Anterior cingulate cortex (tissue), 58 donors: ENCODE measurements at regions not wholly inside any gene's neighbourhood (a gene's known extent, or its start where the extent isn't known, plus 50 kb on each side); places are given as distances from the start of the nearest gene placed in this dataset.

Experiments used
- DNase-seq, 58 donors: peaks; one replicate each; lab custom pipeline; 2025; lab: John Stamatoyannopoulos, UW

GRCh38 chr15:70262591-70263274 lies 165.0 kb upstream of the TLE3 start:
- peak in 17 of 58 donors; percentile 8 to 38 (median 23) for DNase-seq

GRCh38 chr15:70262171-70262570 lies 164.5 kb upstream of the TLE3 start:
- no peak for DNase-seq

GRCh38 chr15:70261083-70261482 lies 163.4 kb upstream of the TLE3 start:
- DNase-seq, result no peak

- no peak for DNase-seq
These were observed 162.9 kb upstream of the TLE3 start for GRCh38 chr15:70260580-70260979.

- DNase-seq, result no peak
These were observed 162.2 kb upstream of the TLE3 start for GRCh38 chr15:70259640-70260508.

GRCh38 chr15:70259028-70259424 lies 161.3 kb upstream of the TLE3 start:
- peak in 33 of 58 donors; percentile 6 to 65 (median 33) for DNase-seq

GRCh38 chr15:70258369-70259027 lies 160.8 kb upstream of the TLE3 start:
- DNase-seq, result peak in 8 of 58 donors; percentile 11 to 50 (median 34)

DNA sequence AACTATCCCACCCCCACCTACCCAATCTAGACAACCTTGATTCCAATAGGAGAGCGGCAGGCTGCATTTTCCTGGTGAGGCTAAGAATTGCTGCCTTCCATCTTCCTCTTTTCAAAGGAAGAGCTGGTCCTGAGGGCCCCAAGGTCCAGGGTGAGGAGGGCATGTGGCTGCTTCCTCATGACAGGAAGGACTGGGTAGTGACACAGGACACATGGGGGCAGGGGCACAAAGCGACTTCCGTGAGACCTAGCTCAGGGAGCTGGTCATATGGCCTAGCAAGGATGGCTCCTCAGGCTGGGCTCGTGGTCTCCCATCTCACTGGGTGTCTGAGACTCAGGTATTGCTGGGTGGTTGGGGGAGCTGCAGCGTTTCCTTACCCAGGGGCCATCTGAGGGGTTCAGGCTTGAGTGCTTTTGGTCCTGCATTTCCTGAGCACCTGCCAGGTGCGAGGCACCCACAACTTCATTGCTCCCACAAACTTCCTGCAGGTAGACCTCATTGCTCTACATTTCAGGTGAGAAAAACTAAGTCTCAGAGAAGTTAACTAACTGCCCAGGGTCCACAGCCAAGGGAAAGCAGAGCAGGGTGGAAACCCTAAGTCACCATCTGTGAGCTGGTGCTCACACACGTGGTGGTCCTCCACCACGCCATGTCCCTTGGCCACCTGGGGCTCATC lies 160.0 kb upstream of the TLE3 start:
- DNase-seq, result peak in 7 of 58 donors; percentile 8 to 36 (median 15)

DNA sequence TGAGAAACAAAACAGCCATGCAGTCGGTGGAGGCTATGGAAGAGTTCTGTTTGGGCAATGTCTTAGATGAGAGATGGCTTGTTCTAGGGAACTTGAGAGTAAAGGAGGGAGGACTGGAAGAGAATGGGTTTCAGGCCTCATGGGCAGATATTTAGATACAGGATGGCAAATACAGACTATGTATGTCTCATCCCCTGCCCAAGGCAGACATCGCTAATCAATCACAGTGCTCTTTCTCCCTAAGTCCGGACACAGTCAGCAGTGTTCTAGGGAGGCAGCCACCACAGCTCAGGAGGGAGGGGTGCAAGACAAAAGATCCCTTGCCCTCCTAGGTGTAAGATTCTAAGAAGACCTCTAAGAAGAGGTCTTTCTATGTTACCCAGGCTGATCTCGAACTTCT lies 159.3 kb upstream of the TLE3 start:
- no peak for DNase-seq

GRCh38 chr15:70254311-70254869 lies 156.7 kb upstream of the TLE3 start:
- DNase-seq, result no peak

DNA sequence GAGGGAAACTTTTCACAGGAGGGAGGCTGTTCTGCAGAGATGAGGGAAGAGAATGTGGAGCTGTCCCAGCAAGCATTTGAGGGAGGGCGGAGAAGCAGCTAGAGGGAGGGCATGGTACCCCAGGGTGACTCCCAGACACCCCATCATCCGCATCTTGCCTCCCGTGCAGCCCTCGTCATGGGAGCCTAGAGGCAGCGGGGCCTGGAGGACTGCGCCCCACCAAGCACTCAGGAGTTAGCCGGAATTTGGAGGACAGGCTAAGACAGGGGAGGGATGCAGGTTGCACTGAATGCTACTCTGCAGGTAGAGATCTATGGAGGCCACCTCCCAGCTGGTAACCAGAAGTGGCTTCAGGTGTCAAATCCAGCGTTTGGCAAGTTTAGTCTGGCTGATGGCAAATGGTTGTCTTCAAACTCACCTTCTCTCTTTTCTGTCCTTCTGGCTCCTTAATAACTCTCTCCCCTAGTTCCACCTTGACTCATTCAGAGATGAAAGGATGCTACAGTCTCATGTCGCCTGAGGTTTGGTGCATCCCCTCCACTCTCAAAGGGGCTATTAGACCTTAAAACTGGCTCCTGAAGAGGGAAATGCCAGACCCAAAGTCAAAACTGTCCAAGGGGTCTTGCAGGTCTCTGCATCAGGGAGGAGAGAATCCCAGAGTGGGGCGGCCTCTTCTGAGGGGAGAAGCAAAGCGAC lies 155.9 kb upstream of the TLE3 start:
- no peak for DNase-seq

DNA sequence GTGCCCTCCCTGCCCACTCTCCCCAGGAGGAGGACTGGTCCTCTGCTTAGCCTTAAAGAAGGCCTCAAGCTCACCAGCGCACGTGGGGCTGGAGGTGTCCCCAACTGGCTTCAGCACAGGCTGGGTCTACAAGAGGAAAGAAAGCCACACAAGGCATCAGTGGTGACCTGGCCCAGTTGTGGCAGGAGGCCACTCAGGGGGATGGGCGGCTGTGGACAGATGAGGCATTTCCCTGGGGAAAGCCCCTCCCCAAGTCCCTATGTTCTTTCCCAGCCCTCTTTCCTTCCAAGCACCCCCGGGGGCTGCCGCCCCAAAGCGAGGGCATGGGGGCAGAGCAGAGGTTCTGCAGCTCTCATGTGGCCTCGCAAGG lies 155.2 kb upstream of the TLE3 start:
- DNase-seq, result no peak

DNA sequence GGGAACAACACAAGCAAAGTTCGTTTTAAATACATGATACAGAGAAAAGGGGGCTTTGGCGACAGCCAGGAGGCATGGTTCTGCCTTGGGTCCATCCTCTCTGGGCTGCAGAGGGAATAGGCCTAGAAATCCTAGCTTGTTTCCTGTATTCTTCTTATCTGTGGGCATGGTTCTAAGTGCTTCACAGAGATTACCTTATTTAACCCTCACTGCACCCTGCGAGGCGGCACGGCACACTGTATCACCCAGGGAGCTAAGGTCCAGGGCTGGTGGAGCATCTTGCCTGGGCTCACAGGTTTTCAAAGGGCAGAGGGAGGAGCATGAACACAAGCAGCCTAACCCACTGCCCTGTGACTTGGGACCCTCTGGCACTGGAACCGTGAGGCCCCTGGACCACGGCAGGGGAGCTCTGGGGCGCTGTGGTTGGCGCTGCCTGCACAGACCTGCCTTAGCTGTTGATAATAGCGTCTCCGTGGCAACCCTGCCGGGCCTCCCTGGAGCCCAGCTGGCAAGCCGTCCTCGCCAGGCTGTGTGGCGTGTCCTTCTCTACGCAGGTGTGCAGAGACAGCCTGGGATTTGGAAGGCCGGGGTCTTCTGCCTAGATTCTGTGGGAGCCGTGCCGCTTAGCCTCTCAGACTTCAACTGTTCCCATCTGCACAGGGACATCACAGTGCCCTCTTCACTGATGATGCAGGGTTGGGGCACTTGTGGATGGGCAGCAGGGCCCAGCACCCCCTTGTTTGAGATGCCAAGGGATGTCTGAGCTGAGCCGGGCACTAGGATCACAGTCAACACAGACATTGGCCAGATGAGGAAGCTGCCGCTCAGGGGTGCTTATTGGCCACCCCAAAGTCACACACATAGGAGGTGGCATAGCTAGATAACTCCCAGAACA lies 154.6 kb upstream of the TLE3 start:
- DNase-seq, result peak in 2 of 58 donors; percentile 17 to 34

DNA sequence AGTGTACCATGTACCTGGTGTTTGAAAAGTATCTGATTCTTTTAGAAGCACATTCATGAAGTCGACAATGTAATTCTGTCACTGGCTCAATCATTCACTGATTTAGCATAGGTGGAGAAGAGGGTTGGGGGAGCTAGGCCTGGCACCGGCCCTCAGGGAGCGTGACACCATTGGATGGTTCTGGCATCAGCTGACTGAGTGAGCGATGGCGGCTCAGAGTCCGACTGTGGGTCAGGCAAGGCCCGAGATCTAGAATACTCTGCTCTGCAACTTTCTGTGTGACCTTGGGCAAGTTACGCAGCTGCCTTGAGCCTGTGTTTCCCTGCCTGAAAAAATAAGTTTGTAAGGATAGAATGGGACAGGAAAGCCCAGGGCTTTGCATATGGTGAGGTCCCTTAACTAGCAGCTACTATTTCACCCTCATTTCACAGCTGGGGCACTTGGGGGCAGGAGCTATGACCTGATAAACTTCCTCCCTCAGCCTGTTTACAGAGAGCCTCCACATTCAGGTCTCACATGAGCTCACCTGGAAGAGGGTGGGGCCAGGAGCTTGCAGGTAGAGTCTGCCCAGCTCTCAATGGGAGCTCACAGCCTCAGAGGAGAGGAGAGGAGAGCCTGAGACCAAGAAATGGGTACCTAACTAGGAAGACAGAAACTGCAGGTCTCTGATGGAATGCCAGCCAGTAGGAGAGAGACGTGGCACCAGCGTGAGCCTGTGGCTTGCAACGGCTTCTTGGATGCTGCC lies 153.7 kb upstream of the TLE3 start:
- no peak for DNase-seq

DNA sequence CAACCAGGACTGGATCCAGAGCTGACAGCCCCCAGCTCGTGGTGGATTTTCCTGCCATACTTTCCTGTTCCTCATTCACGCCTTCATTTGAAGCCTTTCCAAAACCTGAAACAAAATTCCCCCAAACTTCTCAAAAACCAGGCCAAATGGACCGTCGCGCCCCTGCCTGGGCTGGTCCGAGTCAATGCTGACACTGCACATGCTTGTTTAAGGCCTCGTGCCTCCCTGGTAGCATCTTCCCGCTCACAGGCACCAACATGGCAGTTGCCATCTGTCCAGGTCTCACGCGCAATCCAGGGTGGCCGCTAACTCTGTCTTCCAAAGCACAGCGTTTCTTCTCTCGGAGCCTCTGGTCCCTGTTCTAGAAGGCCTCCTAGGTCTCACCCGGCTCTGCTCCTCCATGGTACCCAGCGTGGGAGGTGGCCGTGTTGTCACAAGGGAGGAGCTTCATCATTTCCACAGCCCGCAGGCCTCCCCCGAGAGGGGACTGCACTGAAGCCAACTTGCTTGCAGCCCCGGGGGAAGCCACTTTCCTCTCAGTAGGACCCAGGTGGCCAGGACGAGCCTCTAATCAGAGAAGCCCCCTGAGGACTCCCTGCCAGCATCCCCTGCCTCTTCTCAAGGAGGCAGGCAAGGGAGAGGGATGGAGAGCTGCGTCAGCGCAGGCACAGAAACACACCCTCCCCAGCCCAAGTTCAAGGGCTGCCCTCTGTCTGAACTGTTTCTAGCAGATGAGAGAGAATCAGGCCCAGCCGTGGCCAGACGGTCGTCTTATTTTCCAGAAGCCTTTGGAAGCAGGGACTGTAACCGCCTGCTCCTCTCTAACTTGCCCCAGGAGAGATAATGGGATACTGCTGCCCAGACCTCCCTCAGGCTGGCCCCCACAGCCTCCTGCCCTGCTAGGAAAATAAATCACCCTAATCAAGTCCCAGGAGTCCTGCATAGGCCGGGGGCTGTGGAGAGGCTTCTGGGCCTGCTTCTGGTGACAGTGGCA lies 152.8 kb upstream of the TLE3 start:
- DNase-seq, result no peak

- no peak for DNase-seq
These were observed 151.9 kb upstream of the TLE3 start for GRCh38 chr15:70249616-70250015.
